B cell (primary cell): ENCODE measurements at regions not wholly inside any gene's neighbourhood (a gene's known extent, or its start where the extent isn't known, plus 50 kb on each side); places are given as distances from the start of the nearest gene placed in this dataset.
"Not testable (repeated sequence)": the region's sequence is repeated elsewhere in the genome, so short reads cannot be mapped to it uniquely, and the experiment has no call there.

Experiments used
- ATAC-seq: fragments of 200-7000 bp; cut with Tn5 transposase; one replicate; pipeline ENCODE4 v1.10.0; 2021; ENCODE audit warnings: low read depth, mild to moderate bottlenecking, moderate number of reproducible peaks, moderate library complexity
- CTCF ChIA-PET: fragments of 350-600 bp; sonication (Branson Sonifier 250); formaldehyde crosslinking; loops from one replicate; lab custom pipeline; 2021; ENCODE audit warnings: antibody characterized with exemption, inconsistent platforms; lab: Charles Lee
- POLR2A ChIA-PET: fragments of 350-600 bp; sonication (Branson Sonifier 250); formaldehyde crosslinking; loops from one replicate; lab custom pipeline; 2021; ENCODE audit warnings: antibody characterized with exemption; lab: Charles Lee
- DNase-seq: peaks from one replicate; pipeline ENCODE4 v3.0.0; 2013
- H2AFZ ChIP-seq: 2 replicates; pipeline ENCODE4 v1.6.1; 2012; ENCODE audit warnings: mild to moderate bottlenecking, low read depth, low read length; ENCODE audit not compliant: insufficient read depth, poor library complexity, severe bottlenecking
- H3K27ac ChIP-seq, 2 donors: 1 replicate in 1 of 2; 2 replicates in 1 of 2; pipeline ENCODE4 v1.5.1; 2012 to 2013; ENCODE audit warnings: low read length in 2 of 2, mild to moderate bottlenecking in 2 of 2, moderate library complexity in 1 of 2
- H3K27me3 ChIP-seq, 4 experiments: fragments of 200-600 bp in 1 of 4; sonication (generic) in 1 of 4; replicated peaks in 1 of 4; 1 replicate in 2 of 4; 2 replicates in 2 of 4; pipeline versions ENCODE4 v1.6.1 to v1.7.0; 2013 to 2016; ENCODE audit warnings: low read length in 3 of 4, mild to moderate bottlenecking in 2 of 4, mixed read lengths in 1 of 4, moderate library complexity in 1 of 4; ENCODE audit not compliant: insufficient read depth in 4 of 4, control insufficient read depth in 3 of 4; ENCODE audit errors: control extremely low read depth in 1 of 4
- H3K36me3 ChIP-seq, 2 experiments: replicated peaks in 1 of 2; 1 replicate in 1 of 2; 2 replicates in 1 of 2; pipeline versions ENCODE4 v1.6.1 to v1.7.1; 2013; ENCODE audit warnings: low read length in 1 of 2; ENCODE audit not compliant: insufficient read depth in 2 of 2, control insufficient read depth in 1 of 2; ENCODE audit errors: control extremely low read depth in 1 of 2, extremely low read depth in 1 of 2
- H3K4me1 ChIP-seq, 2 donors: fragments of 200-600 bp in 1 of 2; sonication (generic) in 1 of 2; 1 replicate in 1 of 2; 2 replicates in 1 of 2; pipeline versions ENCODE4 v1.5.1 to v1.6.1; 2013 to 2017; ENCODE audit warnings: low read length in 2 of 2; ENCODE audit not compliant: control insufficient read depth in 2 of 2, insufficient read depth in 2 of 2
- H3K4me2 ChIP-seq: replicated peaks from 2 replicates; pipeline ENCODE3; 2012; ENCODE audit warnings: mild to moderate bottlenecking, low read depth, low read length; ENCODE audit not compliant: poor library complexity, severe bottlenecking
- H3K4me3 ChIP-seq, 5 experiments: fragments of 200-600 bp in 1 of 5; sonication (generic) in 1 of 5; 1 replicate in 3 of 5; 2 replicates in 2 of 5; pipeline versions ENCODE4 v1.5.1 to v1.7.0; 2011 to 2016; ENCODE audit warnings: low read length in 4 of 5, mild to moderate bottlenecking in 4 of 5, low read depth in 2 of 5, control low read depth in 1 of 5, moderate library complexity in 1 of 5; ENCODE audit not compliant: insufficient read depth in 1 of 5; ENCODE audit errors: control extremely low read depth in 1 of 5, extremely low read depth in 1 of 5
- H3K79me2 ChIP-seq: fragments of 200-600 bp; sonication (generic); one replicate; pipeline ENCODE4 v1.6.0; 2016; ENCODE audit warnings: low read length; ENCODE audit not compliant: control insufficient read depth, insufficient read depth
- H3K9ac ChIP-seq: fragments of 200-600 bp; sonication (generic); 2 replicates; pipeline ENCODE4 v1.6.1; 2017; ENCODE audit warnings: mild to moderate bottlenecking, low read length, moderate library complexity
- H3K9me3 ChIP-seq, 3 donors: one replicate each; pipeline versions ENCODE4 v1.6.1 to v1.7.1; 2013; ENCODE audit warnings: low read length in 2 of 3; ENCODE audit not compliant: control insufficient read depth in 2 of 3, insufficient read depth in 1 of 3; ENCODE audit errors: control extremely low read depth in 1 of 3
- H4K20me1 ChIP-seq: 2 replicates; pipeline ENCODE4 v1.6.0; 2012; ENCODE audit warnings: mild to moderate bottlenecking, low read length; ENCODE audit not compliant: insufficient read depth, control insufficient read depth, poor library complexity, severe bottlenecking
- H3K27ac Mint-ChIP-seq: one replicate; pipeline ENCODE4 v1.8.0; 2021; ENCODE audit warnings: mixed read lengths
- H3K27me3 Mint-ChIP-seq: one replicate; pipeline ENCODE4 v1.8.0; 2021; ENCODE audit warnings: mixed read lengths
- H3K4me1 Mint-ChIP-seq: one replicate; pipeline ENCODE4 v1.8.0; 2021; ENCODE audit warnings: mixed read lengths
- H3K4me3 Mint-ChIP-seq: one replicate; pipeline ENCODE4 v1.8.0; 2021; ENCODE audit warnings: mixed read lengths
- H3K9me3 Mint-ChIP-seq: one replicate; pipeline ENCODE4 v1.8.0; 2022; ENCODE audit warnings: mixed read lengths; ENCODE audit not compliant: insufficient read depth
- WGBS: methylation state at CpG from one replicate; pipeline ENCODE4 v1.1.5; 2013; ENCODE audit warnings: missing lambda C conversion rate; ENCODE audit not compliant: insufficient coverage; 5-methylcytosine and 5-hydroxymethylcytosine counted together
- intact Hi-C: fragments of 100-400 bp; cut with micrococcal nuclease; formaldehyde crosslinking; loops from one replicate; pipeline ENCODE4 v1.10.0; 2022
- TF ChIP-seq, protein P1 (sequence below): fragments of 200-600 bp; IDR thresholded peaks from one replicate; pipeline ENCODE4 v1.8.0; 2022; ENCODE audit warnings: antibody characterized with exemption, mild to moderate bottlenecking

DNA sequence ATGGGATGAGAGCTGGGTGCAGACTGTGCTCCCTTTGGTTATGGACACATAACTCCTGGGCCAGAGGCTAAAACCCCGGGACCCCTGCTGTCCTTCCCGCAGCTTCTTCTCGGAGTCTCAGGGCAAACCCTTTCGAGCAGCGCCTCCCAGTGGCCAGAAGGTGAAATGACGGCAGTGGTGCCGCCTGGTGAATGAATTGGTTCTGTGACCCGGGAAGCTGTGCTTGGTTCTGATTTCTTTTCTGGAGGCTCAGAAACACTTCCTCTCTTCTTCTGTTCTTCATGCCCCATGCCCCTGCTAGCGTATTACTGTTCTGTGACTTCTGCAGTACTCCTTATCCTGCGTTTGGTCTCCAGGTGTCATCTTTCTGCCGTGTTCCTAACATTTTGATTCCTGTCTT, 104.7 kb upstream of the CCZ1B start:
- H3K79me2 ChIP-seq, H3K4me2 ChIP-seq, H3K4me3 Mint-ChIP-seq, H3K9ac ChIP-seq, H3K9me3 ChIP-seq, H3K4me1 ChIP-seq, H2AFZ ChIP-seq, H3K27ac Mint-ChIP-seq, H3K4me3 ChIP-seq, POLR2A ChIA-PET, H3K27ac ChIP-seq, H3K27me3 Mint-ChIP-seq, intact Hi-C loops, H3K4me1 Mint-ChIP-seq, H3K27me3 ChIP-seq, H3K9me3 Mint-ChIP-seq, H4K20me1 ChIP-seq, ATAC-seq, H3K36me3 ChIP-seq: not testable (repeated sequence)
- CTCF ChIA-PET = interaction anchor here (1.1 kb wide), 1 partner anchor 415 kb away, joined by 4 read pairs; no protein-coding TSS in a partner anchor
- WGBS = 26% methylated on average over 2 of the region's 11 CpGs
- TF ChIP-seq, protein P1, sequence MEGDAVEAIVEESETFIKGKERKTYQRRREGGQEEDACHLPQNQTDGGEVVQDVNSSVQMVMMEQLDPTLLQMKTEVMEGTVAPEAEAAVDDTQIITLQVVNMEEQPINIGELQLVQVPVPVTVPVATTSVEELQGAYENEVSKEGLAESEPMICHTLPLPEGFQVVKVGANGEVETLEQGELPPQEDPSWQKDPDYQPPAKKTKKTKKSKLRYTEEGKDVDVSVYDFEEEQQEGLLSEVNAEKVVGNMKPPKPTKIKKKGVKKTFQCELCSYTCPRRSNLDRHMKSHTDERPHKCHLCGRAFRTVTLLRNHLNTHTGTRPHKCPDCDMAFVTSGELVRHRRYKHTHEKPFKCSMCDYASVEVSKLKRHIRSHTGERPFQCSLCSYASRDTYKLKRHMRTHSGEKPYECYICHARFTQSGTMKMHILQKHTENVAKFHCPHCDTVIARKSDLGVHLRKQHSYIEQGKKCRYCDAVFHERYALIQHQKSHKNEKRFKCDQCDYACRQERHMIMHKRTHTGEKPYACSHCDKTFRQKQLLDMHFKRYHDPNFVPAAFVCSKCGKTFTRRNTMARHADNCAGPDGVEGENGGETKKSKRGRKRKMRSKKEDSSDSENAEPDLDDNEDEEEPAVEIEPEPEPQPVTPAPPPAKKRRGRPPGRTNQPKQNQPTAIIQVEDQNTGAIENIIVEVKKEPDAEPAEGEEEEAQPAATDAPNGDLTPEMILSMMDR = peak; percentile 29
- DNase-seq = peak; percentile 23

DNA sequence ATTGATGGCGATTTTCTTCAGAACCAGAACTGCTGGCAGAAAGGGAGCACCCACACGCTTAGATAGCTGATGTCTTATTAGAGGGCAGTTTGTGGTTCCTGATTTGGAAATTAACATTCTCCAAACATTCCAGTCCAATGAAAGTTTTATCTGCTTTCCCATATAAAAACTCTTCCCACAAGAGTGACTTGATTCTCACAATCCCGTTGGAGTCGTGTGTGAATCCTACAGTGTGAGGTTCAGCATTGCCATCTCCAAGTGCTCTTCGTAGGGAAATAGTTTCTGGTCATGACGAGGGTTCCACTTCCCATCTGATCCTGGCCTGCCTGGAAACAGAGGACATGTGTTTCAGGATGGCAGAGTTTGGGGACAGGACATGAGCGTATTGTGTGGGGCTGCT, 105.4 kb upstream of the CCZ1B start:
- POLR2A ChIA-PET, ATAC-seq, H3K4me3 Mint-ChIP-seq, H3K4me1 Mint-ChIP-seq, H3K4me3 ChIP-seq, H3K27me3 ChIP-seq, H3K9me3 Mint-ChIP-seq, CTCF ChIA-PET, H2AFZ ChIP-seq, H3K9me3 ChIP-seq, intact Hi-C loops, H3K9ac ChIP-seq, H3K4me2 ChIP-seq, DNase-seq, H3K27me3 Mint-ChIP-seq, H3K36me3 ChIP-seq, H3K27ac Mint-ChIP-seq, H3K4me1 ChIP-seq, H3K27ac ChIP-seq, H3K79me2 ChIP-seq, H4K20me1 ChIP-seq: not testable (repeated sequence)
- 100% methylated on average over 3 of the region's 7 CpGs for WGBS

DNA sequence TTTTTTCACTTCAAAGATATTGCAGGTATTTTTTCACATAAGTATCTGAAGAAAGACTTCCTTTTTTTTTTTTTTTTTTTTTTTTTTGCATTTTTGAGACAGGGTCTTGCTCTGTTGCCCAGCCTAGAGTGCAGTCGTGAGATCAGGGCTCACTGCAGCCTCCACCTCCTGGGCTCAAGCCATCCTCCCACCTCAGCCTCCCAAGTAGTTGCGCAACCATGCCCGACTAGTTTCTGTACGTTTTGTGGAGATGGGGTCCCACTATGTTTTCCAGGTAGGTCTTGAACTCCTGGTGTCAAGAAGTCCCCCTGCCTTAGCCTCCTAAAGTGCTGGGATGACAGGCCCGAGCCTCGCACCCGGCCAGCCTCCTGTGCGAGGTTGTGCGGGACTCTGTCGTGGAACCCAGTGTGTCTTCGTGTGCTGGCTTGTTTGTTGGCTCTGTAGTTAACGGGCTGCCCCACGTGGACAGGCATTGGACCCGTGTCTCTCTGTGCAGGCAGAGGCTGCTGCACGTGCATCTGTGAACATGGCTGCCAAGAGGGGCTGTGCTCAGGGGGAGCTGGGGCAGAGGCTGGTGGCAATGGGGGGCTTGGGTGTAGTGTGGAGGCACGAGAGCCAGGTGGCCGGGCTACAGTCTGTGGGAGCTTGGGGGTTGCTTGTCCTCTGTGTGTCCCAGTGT, 108.0 kb upstream of the CCZ1B start:
- POLR2A ChIA-PET, H3K27me3 Mint-ChIP-seq, H3K79me2 ChIP-seq, H3K4me2 ChIP-seq, H3K4me1 ChIP-seq, H3K9ac ChIP-seq, H3K27ac ChIP-seq, H3K36me3 ChIP-seq, CTCF ChIA-PET, H3K4me3 ChIP-seq, H3K9me3 ChIP-seq, DNase-seq, H3K27me3 ChIP-seq, H3K9me3 Mint-ChIP-seq, ATAC-seq, H3K4me3 Mint-ChIP-seq, H2AFZ ChIP-seq, H3K27ac Mint-ChIP-seq, intact Hi-C loops, H3K4me1 Mint-ChIP-seq, H4K20me1 ChIP-seq: not testable (repeated sequence)
- 96% methylated on average over 11 of the region's 17 CpGs for WGBS
